NCI-H2029 treated with DMSO at 0.1 percent for 48 hours (cell line): ENCODE measurements at regions not wholly inside any gene's neighbourhood (a gene's known extent, or its start where the extent isn't known, plus 50 kb on each side); places are given as distances from the start of the nearest gene placed in this dataset.

ENCODE experiments used
- DNase-seq: peaks from one replicate; lab custom pipeline; 2025; lab: John Stamatoyannopoulos, UW

DNA sequence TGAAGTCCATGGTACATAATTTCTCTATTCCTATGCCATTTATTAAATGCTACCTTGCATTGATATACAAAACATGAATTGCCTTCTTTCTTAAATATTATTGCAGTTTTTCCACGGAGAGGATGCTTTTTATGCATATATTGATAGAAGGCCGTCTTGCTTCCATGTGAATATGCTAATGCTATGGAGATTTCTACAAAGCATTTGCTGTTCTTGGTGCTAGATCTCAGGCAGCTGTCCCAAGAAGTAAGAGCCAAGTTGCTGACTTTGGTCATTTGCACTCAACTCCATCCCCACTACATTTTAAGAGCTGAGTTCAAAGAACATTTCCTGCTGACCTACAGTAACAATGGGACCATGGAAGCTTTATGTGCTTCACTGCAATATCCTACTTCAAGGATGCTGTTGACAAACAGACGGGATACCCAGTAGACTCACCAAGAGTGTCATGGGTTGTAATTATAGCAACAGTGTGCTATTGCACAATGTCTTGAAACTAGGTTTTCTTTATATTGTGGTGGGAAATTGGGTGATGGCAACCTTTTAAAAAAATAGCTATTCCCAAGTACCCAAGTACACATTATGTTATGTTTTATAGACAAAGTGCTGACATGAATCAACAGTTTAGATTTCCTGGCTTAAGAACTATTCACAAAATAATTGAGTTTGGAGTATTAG lies 1172.4 kb upstream of the PIK3C3 start:
- no peak for DNase-seq

DNA sequence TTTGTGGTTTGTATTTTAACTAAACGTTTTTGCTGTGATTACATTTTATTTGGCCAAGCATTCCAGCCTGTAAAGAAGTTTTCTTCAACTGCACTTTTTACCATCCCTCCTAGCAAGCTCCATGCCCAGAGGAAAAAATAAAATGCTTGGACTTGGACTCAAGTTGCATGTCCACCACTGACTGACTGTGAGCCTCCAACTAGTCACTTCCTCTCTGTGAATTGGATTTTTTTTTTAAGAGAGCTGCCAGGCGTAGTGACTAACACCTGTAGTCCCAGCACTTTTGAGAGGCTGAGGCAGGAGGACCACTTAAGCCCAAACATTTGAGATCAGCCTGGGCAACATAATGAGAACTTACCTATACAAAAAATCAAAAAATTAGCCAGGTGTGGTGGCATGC lies 1185.2 kb upstream of the PIK3C3 start:
- no peak for DNase-seq

DNA sequence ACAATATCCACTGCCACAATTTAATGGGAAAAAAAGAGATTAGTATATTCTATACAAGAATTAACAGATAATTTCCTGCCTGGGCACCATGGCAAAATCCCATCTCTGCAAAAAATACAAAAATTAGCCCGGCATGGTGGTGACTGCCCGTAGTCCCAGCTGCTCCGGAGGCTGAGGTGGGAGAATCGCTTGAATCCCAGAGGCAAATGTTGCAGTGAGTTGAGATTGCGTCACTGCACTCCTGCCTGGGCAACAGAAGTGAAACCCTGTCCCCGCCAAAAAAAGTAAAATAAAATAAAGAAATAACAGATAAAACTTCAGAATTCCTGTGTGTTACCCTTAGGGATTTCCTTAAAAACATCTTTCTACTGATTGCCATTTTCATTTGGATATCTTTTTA lies 1194.8 kb upstream of the PIK3C3 start:
- no peak for DNase-seq

DNA sequence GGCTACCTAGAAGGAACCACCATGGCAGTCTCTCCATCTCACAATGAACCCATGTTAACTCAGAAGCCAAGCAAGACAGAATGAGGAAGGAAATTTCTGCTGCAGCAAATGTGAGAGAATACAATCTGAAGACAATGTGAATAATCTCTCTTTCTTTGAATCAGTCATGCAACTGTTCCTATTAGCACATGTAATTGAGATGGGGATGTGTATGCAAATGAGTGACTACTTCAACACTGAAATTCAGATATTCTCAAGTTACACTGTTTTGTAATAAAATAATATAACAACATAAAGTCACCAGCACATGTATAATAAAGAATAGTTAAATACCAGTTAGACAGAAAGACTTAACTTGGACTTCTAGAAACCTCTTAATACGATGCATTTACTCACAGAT lies 1200.6 kb upstream of the PIK3C3 start:
- no peak for DNase-seq

DNA sequence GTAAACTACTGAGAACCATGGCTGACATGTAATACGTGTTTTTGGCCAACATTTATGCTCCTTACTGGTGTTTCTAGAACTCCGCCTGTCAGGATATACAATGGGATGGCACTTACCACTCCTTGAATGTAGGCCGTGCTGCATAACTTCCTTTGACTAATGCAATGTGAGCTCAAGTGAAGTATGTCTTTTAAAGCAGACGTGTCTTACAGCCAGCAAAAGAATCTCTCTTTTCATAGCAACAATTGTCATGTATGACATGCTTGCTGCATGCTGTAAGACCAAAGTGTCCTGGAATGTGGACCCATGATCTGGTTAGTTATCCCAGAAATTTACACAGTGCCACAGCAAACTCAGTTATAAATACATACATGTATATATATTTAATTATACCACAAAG lies 1202.7 kb upstream of the PIK3C3 start:
- DNase-seq, result no peak

DNA sequence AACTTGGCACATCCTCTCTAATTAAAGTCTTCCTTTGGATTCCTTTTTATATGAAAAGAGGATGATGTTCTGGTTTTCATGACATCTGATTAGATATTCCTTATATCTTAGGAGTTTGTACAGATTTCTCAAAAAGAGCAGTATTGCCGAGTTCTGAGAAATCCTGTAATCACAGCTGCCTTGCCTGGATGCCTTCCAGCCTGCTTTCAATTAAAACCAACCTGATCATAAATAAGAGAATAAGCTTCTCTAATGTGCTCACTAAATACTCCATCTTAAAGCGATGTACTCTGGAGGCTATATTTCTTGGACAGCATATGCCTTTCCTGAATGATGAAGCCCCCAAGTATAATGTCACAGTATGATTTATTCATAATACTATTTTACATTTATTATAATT lies 1203.8 kb upstream of the PIK3C3 start:
- DNase-seq, result no peak

DNA sequence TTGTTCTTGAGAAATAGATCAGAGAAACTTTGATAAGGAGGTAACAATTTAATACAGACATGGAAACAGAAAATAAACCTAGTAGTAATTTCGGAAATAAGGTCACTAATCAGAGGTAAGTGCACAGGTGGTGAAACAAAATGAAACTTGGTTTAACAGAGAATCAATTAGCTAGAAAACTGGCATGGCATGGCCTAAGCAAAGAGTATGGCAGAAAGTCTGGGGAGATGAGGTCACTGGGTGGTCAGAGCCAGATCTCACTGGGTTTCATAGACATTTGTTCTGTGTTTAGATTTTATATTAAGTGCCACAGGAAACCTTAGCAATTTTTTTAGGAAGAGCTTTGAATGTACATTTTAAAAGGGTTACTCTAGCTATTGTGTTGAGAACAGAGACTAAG lies 1216.0 kb upstream of the PIK3C3 start:
- DNase-seq, result no peak

DNA sequence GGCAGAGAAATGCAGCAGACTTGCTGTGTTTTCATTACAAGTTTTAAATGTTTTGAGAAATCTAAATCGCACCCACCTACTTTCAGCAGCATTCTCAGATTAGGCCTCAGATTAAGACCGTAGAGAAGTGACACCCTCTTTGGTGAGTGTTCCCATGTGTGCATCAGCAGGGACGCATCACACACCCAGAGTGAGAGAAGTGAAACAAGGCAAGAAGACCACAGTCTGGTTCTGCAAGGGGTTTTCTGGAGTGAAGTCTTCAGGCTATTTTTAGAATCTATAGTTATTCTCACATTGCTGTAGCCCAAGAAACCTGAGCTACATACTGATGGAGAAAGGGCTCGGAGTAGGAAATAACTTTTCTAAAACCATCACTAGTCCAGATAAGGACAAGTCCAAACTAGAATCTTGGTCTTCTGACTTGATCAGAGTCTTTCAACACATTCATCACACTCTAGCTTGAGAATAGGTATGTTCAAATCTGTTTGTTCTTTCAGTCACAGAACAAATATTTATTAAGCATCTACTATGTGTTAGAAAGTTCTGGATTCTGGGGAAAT lies 1216.6 kb upstream of the PIK3C3 start:
- DNase-seq, result no peak

DNA sequence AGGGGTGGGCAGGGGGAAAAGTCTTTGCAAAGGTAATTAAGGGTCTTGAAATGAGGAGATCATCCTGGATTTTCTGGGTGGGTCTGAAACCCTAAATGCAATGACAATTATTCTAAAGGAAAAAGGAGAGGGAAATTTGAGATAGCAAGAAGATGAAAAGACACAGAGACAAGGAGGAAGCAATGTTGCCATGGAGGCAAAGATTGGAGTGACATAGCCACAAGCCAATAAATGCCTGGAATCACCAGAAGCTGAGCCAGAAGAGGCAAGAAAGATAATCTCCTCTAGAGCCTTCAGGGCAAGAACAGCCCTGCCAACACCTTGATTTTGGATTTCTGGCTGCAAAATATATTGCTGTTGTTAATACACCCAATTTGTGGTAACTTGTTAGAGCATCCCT lies 1246.3 kb upstream of the PIK3C3 start:
- DNase-seq, result no peak

DNA sequence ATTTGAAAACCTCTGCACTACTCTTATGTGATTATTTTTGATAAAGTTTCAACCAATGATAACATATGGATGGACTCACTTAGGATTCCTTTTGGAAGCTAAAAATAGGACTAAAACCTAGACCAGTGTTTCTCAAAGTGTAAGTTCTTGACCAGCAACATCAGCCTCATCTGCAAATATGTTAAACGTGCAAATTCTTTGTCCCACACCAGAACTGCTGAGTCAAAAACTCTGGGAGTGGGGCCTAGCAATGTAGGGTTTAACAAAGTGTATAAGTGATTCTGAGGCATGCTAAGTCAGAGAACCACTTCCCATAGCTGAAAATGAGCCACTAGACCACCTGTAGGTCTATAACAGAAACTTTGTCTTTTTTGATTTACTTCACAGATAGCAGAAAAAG lies 1247.2 kb upstream of the PIK3C3 start:
- DNase-seq, result no peak

DNA sequence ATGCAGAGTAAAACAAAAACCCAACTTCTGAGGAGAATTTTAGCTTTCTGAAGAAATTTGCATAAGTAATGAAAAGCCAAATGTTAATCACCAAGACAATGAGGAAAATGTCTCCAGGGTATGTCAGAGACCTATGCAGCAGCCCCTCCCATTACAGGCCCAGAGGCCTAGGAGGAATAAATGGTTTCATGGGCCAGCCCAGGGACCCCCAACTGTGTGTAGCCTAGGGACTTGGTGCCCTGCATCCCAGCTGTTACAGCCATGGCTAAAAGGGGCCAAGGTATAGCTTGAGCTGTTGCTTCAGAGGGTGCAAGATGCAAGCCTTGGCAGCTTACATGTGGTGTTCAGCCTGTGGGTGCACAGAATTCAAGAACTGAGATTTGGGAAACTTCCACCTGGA lies 1256.9 kb upstream of the PIK3C3 start:
- DNase-seq, result no peak

DNA sequence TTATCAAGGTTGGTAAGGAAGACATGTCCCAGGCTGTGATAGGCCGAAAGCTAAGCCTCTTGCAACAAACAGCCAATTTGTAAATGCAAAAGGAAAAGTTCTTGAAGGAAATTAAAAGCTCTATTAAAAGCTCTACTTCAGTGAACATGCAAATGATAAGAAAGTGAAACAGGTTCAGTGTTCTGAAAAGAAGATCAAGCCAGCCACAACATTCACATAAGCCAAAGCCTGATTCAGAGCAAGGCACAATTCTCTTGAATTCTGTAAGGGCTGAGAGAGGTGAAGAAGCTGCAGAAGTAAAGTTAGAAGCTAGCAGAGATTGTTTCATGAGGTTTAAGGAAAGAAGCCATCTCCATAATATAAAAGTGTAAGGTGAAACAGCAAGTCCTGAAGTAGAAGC lies 1259.5 kb upstream of the PIK3C3 start:
- no peak for DNase-seq

DNA sequence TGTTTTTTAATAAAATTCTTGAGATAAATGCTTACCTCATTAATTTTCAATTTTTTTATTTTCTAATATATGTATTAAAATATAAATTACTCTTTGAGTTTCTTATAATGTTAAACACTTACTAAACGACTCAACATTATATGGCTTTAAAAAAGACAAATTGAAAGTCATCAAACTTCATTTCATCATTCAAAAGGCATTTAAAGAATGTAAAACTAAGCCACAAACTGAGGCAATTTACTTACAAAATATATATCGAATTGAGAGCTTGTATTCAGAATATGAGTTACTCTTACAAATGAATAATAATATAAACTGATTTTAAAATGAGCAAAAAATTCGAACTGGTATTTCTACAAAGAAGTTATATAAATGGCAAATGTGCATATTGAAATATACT lies 1262.2 kb upstream of the PIK3C3 start:
- DNase-seq, result no peak

DNA sequence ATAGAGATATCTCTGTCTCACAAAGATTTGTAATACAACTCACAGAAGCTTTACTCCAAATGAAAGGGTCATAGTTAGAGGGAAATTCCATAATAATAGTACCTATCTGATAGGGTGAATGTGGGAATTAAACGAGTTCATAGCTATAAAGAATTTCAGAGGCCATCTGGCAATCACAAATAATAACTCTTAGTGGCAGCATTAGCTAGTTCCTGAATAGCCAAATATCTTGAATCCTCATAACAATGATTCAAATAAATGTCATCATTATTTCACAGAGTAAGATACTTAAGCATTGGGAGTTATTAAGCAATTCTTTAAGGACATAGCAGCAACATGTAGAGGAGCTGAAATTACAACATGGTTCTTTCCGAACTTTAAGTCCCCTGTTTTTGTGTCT lies 1265.0 kb upstream of the PIK3C3 start:
- no peak for DNase-seq

DNA sequence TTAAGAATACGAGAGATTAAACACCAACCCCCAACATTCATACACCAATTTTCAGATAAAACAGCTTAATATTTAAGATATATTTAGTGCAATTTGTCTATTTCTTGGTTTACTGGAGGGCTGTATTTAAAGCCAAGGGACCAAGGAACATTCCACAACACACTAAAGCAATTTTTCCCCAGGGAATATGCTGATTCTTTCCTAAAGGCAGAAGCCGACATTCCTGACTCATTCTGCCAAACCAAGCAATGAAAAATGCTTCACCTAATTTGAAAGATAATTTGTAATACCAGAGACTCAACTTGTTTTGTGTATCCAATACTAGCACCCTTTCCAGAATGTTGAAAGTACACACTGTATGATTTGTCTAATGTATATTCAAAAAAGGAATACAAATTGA lies 1267.6 kb upstream of the PIK3C3 start:
- DNase-seq, result no peak

DNA sequence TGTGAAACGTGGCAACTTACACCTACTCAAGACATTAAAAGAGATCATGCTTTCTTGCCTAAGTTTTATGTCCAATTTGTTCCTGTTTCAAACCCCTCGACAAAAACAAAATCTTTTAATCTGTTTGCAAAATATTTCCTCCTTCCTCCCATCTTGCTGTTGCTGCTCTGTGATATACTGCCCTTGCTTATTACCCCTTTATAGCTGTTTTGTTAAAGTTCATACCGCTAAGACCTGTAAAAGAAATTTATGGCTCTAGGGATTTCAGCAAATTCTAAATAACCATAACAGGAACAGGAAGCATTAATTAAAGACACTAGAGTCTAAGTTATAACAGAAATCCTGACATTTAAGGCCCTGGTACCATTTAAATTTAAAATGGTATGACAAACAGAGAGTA lies 1268.2 kb upstream of the PIK3C3 start:
- no peak for DNase-seq

DNA sequence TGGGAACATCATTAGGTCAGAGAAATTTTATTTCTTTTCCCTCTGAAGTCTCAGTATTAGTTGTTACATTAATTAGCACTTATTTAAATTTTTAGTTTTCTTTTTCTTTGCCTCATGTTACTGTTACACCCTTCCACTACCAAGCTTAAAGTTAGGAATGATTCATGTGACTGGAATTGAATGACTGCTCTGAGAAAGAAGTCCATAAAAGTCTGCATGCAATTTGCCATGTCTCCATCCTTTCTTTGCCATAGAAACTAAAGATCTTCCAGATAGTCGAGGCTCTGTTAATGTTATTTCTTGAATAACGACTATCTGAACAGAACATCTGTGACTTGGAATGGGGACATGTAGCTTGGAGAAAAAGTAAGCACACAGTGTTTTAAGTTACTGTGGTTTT lies 1269.8 kb upstream of the PIK3C3 start:
- DNase-seq, result no peak

DNA sequence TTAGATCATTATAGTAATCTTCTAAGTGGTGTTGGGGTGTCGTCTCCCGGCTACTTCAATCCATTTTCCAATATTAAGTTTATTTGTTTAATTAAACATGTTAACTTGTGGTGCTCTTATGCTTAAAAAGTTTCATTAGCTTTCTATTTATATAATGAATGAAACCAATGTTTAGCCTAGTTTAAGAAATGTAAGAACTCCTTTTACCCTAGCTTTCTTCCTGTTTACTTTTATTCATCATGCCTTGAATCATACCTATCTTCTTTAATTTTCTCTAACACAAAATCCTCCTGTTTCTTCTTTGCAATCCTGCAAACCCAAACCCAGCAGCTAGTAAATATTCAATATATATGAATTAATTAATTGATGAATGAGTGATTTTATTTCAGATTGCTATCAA lies 1276.7 kb upstream of the PIK3C3 start:
- DNase-seq, result no peak

DNA sequence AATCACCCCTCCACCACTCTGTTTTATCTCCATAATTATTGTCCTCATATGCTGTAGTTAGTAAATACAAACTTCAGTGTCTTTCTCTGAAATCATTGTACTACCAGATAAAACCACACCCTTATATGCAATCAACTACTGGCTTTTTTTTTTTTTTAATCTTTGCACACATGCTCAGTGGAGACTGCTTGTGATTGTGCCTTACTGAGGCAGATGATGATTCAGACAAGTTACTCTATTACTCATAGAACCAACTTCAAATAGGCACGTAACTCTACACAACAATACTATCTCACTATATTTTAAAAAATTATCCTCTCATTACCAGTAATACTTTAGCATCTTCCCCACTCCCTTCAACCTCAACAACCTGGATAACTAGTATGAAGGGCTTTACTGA lies 1278.4 kb upstream of the PIK3C3 start:
- no peak for DNase-seq

DNA sequence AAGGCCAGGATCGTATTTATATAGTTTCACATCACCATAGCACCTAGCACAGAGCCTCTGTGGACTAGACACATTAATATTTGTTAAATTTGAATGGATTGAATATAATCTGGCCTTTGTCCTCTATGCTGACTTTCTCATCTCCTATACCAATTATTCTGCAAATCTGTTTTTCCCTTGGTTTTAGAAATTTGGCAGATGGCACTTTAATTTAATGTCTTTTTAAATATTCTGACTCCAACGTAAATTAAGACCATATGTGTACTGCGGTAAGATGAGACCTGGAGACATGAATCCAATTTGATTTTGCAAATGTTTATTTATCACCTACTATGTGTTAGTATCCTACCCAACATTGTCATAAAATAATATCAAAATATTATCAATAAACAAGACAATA lies 1281.9 kb upstream of the PIK3C3 start:
- no peak for DNase-seq

DNA sequence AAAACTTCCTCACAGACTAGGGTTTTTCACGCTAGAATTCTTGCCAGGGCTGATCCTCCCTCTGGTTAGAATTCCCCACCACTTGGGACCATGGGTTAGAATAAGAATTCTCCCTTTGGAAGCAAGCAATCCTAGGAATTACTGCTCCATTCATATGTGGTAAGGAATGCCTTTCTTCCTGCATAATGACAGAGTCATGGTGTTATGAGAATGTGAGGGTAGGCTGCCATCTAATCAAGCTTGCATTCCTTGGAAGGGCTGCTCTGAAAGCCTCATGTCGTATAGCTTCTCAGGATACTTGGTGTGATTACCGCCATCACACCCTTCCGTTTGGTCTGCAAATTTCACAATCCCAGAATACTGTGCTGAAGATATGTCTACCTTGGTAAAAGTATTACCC lies 1282.4 kb upstream of the PIK3C3 start:
- no peak for DNase-seq

DNA sequence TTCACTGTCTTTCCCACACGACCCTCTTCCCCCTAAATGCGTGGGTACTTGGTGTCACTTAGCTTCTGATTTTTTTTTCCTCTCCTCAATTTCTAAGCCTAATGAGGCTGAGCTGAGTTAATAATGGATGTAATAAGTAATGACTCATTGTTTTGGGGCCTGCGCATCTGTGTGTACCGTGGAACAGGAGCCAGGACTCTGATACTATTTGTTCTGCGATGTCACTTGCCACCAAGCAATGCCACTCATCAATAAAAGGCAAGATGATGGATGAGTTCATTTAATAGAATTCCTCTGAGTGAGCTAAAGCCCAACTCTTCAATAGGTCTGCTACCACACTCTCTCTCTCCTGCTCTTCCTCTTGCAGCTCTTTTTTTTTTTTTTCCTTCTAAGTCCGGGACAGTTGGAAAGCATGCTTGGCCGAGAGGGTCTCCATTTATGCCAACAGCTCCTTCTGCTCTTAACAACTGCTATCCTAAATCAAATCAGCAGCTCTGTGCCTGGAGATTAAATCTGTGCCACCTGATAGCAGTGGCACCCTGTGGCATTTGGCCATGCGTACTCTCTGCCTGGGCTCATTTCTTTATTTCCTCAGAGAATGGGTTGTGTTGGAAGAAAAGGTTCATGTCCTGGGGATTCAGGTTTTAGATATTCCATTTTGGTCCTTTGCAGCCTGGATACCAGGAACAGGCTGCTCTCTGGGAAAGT lies 1284.2 kb upstream of the PIK3C3 start:
- DNase-seq, result no peak

DNA sequence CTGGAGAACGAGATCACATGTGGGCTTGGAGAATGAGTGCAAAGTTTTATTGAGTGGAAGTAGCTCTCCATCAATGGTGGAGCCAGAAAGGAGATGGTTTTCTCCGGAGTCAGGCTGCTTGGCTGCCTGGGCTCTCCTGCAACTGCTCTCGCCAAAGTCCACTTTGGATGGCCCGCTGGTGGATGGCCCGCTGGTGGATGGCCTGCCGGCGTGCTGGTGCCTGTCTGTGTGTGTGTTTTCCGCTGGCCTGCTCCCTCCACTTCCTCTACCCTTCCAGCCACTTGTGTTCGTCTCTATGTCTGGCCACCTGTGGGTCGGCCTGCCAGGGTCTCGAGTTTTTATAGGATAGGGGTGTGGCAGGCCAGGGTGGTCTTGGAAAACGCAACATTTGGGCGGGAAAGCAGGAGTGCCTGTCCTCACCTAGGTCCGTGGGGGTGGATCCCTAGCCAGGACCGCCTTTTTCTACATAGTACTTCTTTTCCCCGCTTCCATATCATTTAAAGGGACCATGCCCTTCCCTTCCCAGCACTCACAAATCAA lies 1292.1 kb upstream of the PIK3C3 start:
- DNase-seq, result no peak

DNA sequence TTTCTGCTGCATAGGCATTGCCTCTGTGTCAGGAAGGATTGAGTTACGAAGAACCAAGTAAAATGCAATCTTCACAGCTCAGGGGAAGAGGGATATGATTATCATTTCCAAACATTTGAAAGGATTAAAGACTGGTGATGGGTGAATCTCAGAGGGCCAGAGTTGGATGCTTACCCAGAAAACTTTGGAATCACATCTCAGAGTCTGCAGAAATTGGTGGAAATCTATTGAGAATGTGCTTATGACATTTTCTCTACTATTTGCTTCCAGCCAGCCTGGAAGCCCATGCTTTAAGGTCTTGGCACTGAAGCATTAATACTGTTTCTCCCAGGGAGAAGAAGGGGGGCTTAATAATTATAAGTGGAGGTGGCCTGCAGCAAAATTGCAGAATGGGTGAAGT lies 1301.4 kb upstream of the PIK3C3 start:
- no peak for DNase-seq
